H9 (cell line): ENCODE measurements at regions not wholly inside any gene's neighbourhood (a gene's known extent, or its start where the extent isn't known, plus 50 kb on each side); places are given as distances from the start of the nearest gene placed in this dataset.

ENCODE experiments used
- DNase-seq: peaks from one replicate; pipeline ENCODE4 v3.0.0-alpha.2; 2017
- H2AFZ ChIP-seq: one replicate; pipeline ENCODE4 v1.6.1; 2013; ENCODE audit warnings: mild to moderate bottlenecking, low read length, control low read depth, moderate library complexity
- H2AK5ac ChIP-seq: 2 replicates; pipeline ENCODE4 v1.6.1; 2013; ENCODE audit warnings: low read length, control low read depth, mixed read lengths; ENCODE audit not compliant: insufficient read length
- H2BK120ac ChIP-seq: one replicate; pipeline ENCODE4 v1.6.1; 2013; ENCODE audit warnings: low read depth, mild to moderate bottlenecking, low read length, control low read depth, inconsistent platforms; ENCODE audit not compliant: poor library complexity, severe bottlenecking
- H2BK12ac ChIP-seq: 2 replicates; pipeline ENCODE4 v1.6.1; 2013; ENCODE audit warnings: low read length, control low read depth, mixed read lengths, low read depth; ENCODE audit not compliant: insufficient read length
- H2BK15ac ChIP-seq: 2 replicates; pipeline ENCODE4 v1.6.1; 2013; ENCODE audit warnings: low read depth, low read length, control low read depth
- H2BK20ac ChIP-seq: one replicate; pipeline ENCODE4 v1.6.1; 2013; ENCODE audit warnings: low read depth, mild to moderate bottlenecking, low read length, control low read depth, inconsistent platforms; ENCODE audit not compliant: poor library complexity, severe bottlenecking
- H2BK5ac ChIP-seq: 2 replicates; pipeline ENCODE4 v1.6.1; 2013; ENCODE audit warnings: low read length, control low read depth, mixed read lengths; ENCODE audit not compliant: insufficient read length
- H3K14ac ChIP-seq: 2 replicates; pipeline ENCODE4 v1.6.1; 2013; ENCODE audit warnings: low read length, control low read depth; ENCODE audit not compliant: insufficient read depth
- H3K18ac ChIP-seq: 2 replicates; pipeline ENCODE4 v1.6.1; 2013; ENCODE audit warnings: low read depth, mild to moderate bottlenecking, mixed read lengths, low read length, control low read depth; ENCODE audit not compliant: insufficient read length
- H3K23ac ChIP-seq: 2 replicates; pipeline ENCODE4 v1.6.1; 2013; ENCODE audit warnings: low read length, control low read depth, mixed read lengths, low read depth; ENCODE audit not compliant: insufficient read length
- H3K23me2 ChIP-seq: 2 replicates; pipeline ENCODE4 v1.6.1; 2013; ENCODE audit warnings: low read depth, mild to moderate bottlenecking, mixed read lengths, low read length, control low read depth; ENCODE audit not compliant: insufficient read length, poor library complexity, severe bottlenecking
- H3K27ac ChIP-seq: 2 replicates; pipeline ENCODE4 v1.5.1; 2013; ENCODE audit warnings: low read length, control low read depth, mixed read lengths, low read depth; ENCODE audit not compliant: insufficient read length
- H3K27me3 ChIP-seq: 2 replicates; pipeline ENCODE4 v1.6.1; 2013; ENCODE audit warnings: low read length, control low read depth, inconsistent platforms; ENCODE audit not compliant: insufficient read depth
- H3K4ac ChIP-seq: 2 replicates; pipeline ENCODE4 v1.6.1; 2013; ENCODE audit warnings: low read depth, mild to moderate bottlenecking, control low read depth, inconsistent platforms, low read length, moderate library complexity
- H3K4me1 ChIP-seq: 2 replicates; pipeline ENCODE4 v1.6.1; 2013; ENCODE audit warnings: low read length, control low read depth, inconsistent platforms; ENCODE audit not compliant: insufficient read depth
- H3K4me2 ChIP-seq: 2 replicates; pipeline ENCODE4 v1.6.1; 2013; ENCODE audit warnings: low read length, control low read depth, mixed read lengths; ENCODE audit not compliant: insufficient read length, insufficient read depth
- H3K56ac ChIP-seq: 2 replicates; pipeline ENCODE4 v1.6.1; 2013; ENCODE audit warnings: low read depth, mild to moderate bottlenecking, mixed read lengths, low read length, control low read depth; ENCODE audit not compliant: insufficient read length
- H3K79me1 ChIP-seq: 2 replicates; pipeline ENCODE4 v1.6.1; 2013; ENCODE audit warnings: low read depth, mild to moderate bottlenecking, moderate library complexity, low read length, control low read depth, inconsistent platforms; ENCODE audit not compliant: insufficient read depth, poor library complexity, severe bottlenecking
- H3K79me2 ChIP-seq: 2 replicates; pipeline ENCODE4 v1.6.1; 2013; ENCODE audit warnings: low read length, control low read depth, inconsistent platforms; ENCODE audit not compliant: insufficient read depth
- H3K9ac ChIP-seq: 2 replicates; pipeline ENCODE4 v1.6.1; 2013; ENCODE audit warnings: low read length, control low read depth, mixed read lengths; ENCODE audit not compliant: insufficient read length; ENCODE audit errors: extremely low read depth
- H3K9me3 ChIP-seq: one replicate; pipeline ENCODE4 v1.6.1; 2013; ENCODE audit warnings: low read depth, low read length, inconsistent platforms; ENCODE audit not compliant: control insufficient read depth
- H3T11ph ChIP-seq: one replicate; pipeline ENCODE4 v1.6.1; 2013; ENCODE audit warnings: mild to moderate bottlenecking, low read length, control low read depth, inconsistent platforms
- H4K20me1 ChIP-seq: one replicate; pipeline ENCODE4 v1.6.1; 2013; ENCODE audit not compliant: control insufficient read depth, insufficient read length, insufficient read depth
- H4K5ac ChIP-seq: 2 replicates; pipeline ENCODE4 v1.6.1; 2013; ENCODE audit warnings: low read depth, mild to moderate bottlenecking, mixed read lengths, low read length, control low read depth; ENCODE audit not compliant: insufficient read length
- H4K8ac ChIP-seq: replicated peaks from 2 replicates; pipeline ENCODE4 v1.6.1; 2013; ENCODE audit warnings: low read length, control low read depth, mixed read lengths, low read depth; ENCODE audit not compliant: insufficient read length
- H4K91ac ChIP-seq: 2 replicates; pipeline ENCODE4 v1.6.1; 2013; ENCODE audit warnings: low read depth, mild to moderate bottlenecking, moderate library complexity, mixed read lengths, low read length, control low read depth; ENCODE audit not compliant: insufficient read length
- H3K27ac Mint-ChIP-seq, 3 experiments: 2 replicates in 2 of 3; 3 replicates in 1 of 3; pipeline ENCODE4 v1.8.0; 2020 to 2021; ENCODE audit warnings: mixed read lengths in 3 of 3, mild to moderate bottlenecking in 1 of 3, moderate library complexity in 1 of 3
- H3K27me3 Mint-ChIP-seq: 2 replicates; pipeline ENCODE4 v1.8.0; 2021; ENCODE audit warnings: low read depth, mild to moderate bottlenecking, moderate library complexity, mixed read lengths
- H3K36me3 Mint-ChIP-seq, 3 experiments: 2 replicates in 2 of 3; 3 replicates in 1 of 3; pipeline ENCODE4 v1.8.0; 2020 to 2021; ENCODE audit warnings: low read depth in 3 of 3, mixed read lengths in 3 of 3; ENCODE audit not compliant: insufficient read depth in 1 of 3
- H3K4me1 Mint-ChIP-seq, 2 experiments: 2 replicates each; pipeline ENCODE4 v1.8.0; 2020; ENCODE audit warnings: mixed read lengths in 2 of 2
- H3K4me3 Mint-ChIP-seq, 2 experiments: 2 replicates in 1 of 2; 3 replicates in 1 of 2; pipeline ENCODE4 v1.8.0; 2020 to 2021; ENCODE audit warnings: mild to moderate bottlenecking in 2 of 2, mixed read lengths in 2 of 2, moderate library complexity in 1 of 2
- H3K9me3 Mint-ChIP-seq, 2 experiments: 2 replicates in 1 of 2; 3 replicates in 1 of 2; pipeline ENCODE4 v1.8.0; 2020; ENCODE audit warnings: mild to moderate bottlenecking in 2 of 2, mixed read lengths in 2 of 2, moderate library complexity in 1 of 2
- CTCF ChIP-seq: fragments of 200-600 bp; sonication (generic); conservative IDR thresholded peaks from 3 replicates; pipeline ENCODE4 v1.8.0; 2021; ENCODE audit warnings: antibody characterized with exemption, mild to moderate bottlenecking
- WGBS: extraction: QIAGEN DNeasy Blood & Tissue Kit; methylation state at CpG from one replicate; pipeline ENCODE4 v1.1.7; 2013; ENCODE audit warnings: missing lambda C conversion rate, low lambda C conversion rate, mixed read lengths; ENCODE audit not compliant: insufficient read length; ENCODE audit errors: extremely low coverage; 5-methylcytosine and 5-hydroxymethylcytosine counted together

DNA sequence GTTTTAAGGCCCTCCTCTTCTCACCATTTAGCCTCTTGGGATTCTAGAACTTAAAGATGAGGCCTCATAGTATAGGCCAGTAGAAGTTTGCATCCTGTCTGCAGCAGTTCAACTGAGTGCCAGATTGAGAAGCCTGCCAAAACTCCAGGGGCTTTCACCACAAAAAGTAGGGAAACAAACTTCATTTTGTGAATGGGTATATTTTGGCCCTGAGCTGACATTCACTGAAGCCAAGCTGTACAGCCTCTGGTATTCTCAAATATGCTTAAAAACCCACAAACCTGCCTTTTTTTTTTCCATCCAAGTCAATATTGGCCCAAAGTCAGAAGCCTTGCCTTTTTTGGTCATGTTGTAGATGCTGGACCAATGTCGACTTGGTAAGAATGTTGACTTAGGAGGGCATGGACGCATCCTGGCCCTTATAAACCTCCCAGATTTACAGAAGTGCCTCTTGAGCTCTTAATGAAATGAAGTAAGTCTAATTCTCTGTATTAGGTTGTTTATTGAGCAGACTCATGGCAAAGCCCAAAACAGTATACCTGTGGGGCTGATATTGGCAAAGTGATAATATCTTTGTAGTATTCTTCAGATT, 337.5 kb downstream of the CHRM3 start:
- no peaks in the 10 kb centered on the region for H3K79me1 ChIP-seq
- no peak overlapping the region for H3K23ac ChIP-seq
- no peaks in the 10 kb centered on the region; the same call in 1 of the 2 replicates for H3K4me1 ChIP-seq
- no peak for DNase-seq
- H4K5ac ChIP-seq = no peak overlapping the region
- H3K9me3 ChIP-seq = no peaks in the 10 kb centered on the region
- H2AFZ ChIP-seq = no peak overlapping the region
- H3K27me3 ChIP-seq = no peaks in the 10 kb centered on the region
- H3K27me3 Mint-ChIP-seq = no peaks in the 10 kb centered on the region
- H3K9me3 Mint-ChIP-seq = no peaks in the 10 kb centered on the region
- no peak overlapping the region for H2BK20ac ChIP-seq
- no peak overlapping the region for H3T11ph ChIP-seq
- H3K56ac ChIP-seq = no peak overlapping the region
- H3K14ac ChIP-seq = no peak overlapping the region
- H3K27ac ChIP-seq = no peak overlapping the region
- H3K18ac ChIP-seq = no peak overlapping the region
- H3K4me1 Mint-ChIP-seq = peaks cover 7 to 9% of the 10 kb centered on the region in 2 experiments; a peak in 3 of 4 replicates
- no peak overlapping the region for H2BK12ac ChIP-seq
- no peaks in the 10 kb centered on the region for H3K36me3 Mint-ChIP-seq
- H3K4ac ChIP-seq = no peak overlapping the region
- H3K4me2 ChIP-seq = no peak overlapping the region
- H2BK15ac ChIP-seq = no peak overlapping the region
- peak overlapping the region in 1 of 3 experiments; percentile 51; a peak in 1 of 7 replicates for H3K27ac Mint-ChIP-seq
- H4K8ac ChIP-seq = no peak overlapping the region
- H3K4me3 Mint-ChIP-seq = no peak overlapping the region
- no peak overlapping the region for H2BK5ac ChIP-seq
- H4K20me1 ChIP-seq = no peaks in the 10 kb centered on the region
- no peak overlapping the region for H3K9ac ChIP-seq
- no peaks in the 10 kb centered on the region for H3K23me2 ChIP-seq
- TF ChIP-seq CTCF = no peak
- no peak overlapping the region for H2AK5ac ChIP-seq
- no peaks in the 10 kb centered on the region for H3K79me2 ChIP-seq
- WGBS = no CpG with 5 or more reads among the region's 2 CpGs
- H4K91ac ChIP-seq = no peak overlapping the region
- no peak overlapping the region for H2BK120ac ChIP-seq
